HG02763 (cell line): ENCODE measurements at regions not wholly inside any gene's neighbourhood (a gene's known extent, or its start where the extent isn't known, plus 50 kb on each side); places are given as distances from the start of the nearest gene placed in this dataset.
"Not testable (repeated sequence)": the region's sequence is repeated elsewhere in the genome, so short reads cannot be mapped to it uniquely, and the experiment has no call there.

Source experiments
- ATAC-seq: cut with Tn5 transposase; IDR thresholded peaks from one replicate; pipeline ENCODE4 v1.9.1; 2021; ENCODE audit warnings: mild to moderate bottlenecking, moderate library complexity; ENCODE audit not compliant: unreplicated experiment

DNA sequence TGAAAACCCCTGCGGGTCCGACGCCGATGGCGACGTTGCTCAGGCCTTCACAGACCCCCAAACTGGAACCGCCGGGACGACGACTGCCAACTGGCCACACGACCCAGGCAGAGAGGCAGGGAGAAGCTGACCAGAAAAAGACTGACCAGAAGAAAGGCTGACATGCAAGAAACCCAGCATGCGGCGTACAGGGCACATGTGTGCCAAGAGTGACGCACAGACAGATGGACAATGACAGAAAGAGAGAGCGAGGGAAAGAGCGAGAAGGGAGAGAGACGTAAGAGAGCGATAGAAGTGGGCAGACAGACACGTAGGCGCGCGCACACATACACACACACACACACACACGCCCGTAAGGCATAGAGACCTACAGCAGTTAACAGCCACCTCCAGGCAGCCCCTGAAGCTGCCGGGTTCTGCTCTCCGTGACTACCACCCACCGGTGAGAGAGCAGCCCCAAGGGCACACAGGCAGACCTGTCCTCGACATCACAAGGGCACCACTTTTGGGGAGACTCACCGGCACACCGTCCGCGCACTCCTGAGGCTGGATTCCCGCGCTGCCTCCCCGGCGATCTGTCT is 67.2 kb upstream of the ZNF527 start:
- no peak for ATAC-seq

- ATAC-seq, result no peak
These were observed 66.6 kb upstream of the ZNF527 start for GRCh38 chr19:37304190-37304883.

GRCh38 chr19:37304884-37305255 is 66.0 kb upstream of the ZNF527 start:
- no peak for ATAC-seq

DNA sequence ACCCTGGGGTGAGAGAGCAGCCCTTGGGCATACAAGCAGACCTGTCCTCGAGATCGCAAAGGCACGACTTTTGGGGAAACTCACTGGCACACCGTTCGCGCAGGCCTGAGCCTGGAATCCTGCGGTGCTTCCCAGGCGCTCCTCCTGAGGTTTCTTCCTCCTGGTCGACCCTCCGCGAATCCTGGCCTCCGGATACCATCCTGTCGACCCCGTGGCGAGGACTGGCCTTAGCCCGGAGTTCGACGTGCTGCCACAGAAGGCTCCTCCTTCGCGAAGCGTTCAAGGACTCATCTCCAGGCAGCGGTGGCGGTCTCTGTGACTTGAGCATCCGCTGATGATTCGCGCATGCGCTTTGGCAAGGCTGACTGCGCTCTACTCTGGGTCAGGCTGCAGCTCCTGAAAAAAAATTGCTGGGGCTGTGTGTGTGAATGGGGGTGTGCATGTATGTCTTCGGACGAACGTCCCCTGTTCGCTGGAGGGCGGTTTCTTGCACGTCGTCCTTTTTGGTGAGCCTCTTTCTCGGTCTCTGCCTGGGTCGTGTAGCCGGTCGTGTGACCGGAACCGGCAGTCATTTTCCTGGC is 64.4 kb upstream of the ZNF527 start:
- ATAC-seq, result no peak

DNA sequence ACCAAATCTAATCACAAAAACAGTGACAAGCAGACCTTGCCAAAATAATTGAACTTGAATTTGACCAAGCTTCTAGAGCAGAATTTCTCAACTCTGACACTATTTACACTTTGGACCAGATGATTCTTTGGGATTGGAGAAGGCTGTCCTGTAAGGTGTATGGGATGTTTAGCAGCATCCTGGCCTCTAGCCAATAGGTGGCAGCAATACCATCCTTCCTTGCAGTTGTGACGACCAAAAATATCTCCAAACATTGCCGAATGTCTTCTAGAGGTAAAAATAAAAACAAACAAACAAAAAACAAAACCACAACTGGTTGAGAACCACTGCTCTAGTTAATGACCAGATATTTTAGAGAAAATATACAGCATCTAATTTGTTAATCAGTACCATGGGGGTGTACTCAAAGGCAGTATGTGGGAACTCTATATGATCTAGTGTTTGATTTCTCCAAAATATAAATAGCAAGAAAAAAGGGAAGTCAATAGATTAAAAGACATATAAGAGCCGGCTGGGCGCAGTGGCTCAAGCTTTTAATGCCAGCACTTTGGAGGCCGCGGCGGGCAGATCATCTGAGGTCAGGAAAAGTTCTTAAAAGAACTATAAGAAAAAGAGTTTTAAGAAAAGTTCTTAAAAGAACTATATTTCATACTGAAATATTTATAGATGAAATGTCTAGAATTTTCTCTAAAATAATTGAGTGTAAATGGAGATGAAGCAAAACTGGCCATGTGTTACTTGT is 60.9 kb upstream of the ZNF527 start:
- ATAC-seq, result no peak

- not testable (repeated sequence) for ATAC-seq
These were observed 58.2 kb upstream of the ZNF527 start for GRCh38 chr19:37312531-37313334.

GRCh38 chr19:37313335-37313627 is 57.6 kb upstream of the ZNF527 start:
- no peak for ATAC-seq

GRCh38 chr19:37317403-37318209 is 53.3 kb upstream of the ZNF527 start:
- peak; percentile 98 for ATAC-seq

GRCh38 chr19:37320988-37321387 is 49.9 kb upstream of the ZNF527 start:
- not testable (repeated sequence) for ATAC-seq
